Caki2 (cell line): ENCODE measurements at regions not wholly inside any gene's neighbourhood (a gene's known extent, or its start where the extent isn't known, plus 50 kb on each side); places are given as distances from the start of the nearest gene placed in this dataset.
"Not testable (repeated sequence)": the region's sequence is repeated elsewhere in the genome, so short reads cannot be mapped to it uniquely, and the experiment has no call there.

ENCODE experiments used
- DNase-seq: peaks from one replicate; pipeline ENCODE4 v3.0.0-alpha.2; 2015; ENCODE audit warnings: low read depth
- in situ Hi-C: cut with HindIII; loops from 2 replicates; pipeline ENCODE4 v1.10.0; 2016; ENCODE audit warnings: low sequenced_read_pairs, low pct_unique_long_range_greater_than_20kb, mixed read lengths

DNA sequence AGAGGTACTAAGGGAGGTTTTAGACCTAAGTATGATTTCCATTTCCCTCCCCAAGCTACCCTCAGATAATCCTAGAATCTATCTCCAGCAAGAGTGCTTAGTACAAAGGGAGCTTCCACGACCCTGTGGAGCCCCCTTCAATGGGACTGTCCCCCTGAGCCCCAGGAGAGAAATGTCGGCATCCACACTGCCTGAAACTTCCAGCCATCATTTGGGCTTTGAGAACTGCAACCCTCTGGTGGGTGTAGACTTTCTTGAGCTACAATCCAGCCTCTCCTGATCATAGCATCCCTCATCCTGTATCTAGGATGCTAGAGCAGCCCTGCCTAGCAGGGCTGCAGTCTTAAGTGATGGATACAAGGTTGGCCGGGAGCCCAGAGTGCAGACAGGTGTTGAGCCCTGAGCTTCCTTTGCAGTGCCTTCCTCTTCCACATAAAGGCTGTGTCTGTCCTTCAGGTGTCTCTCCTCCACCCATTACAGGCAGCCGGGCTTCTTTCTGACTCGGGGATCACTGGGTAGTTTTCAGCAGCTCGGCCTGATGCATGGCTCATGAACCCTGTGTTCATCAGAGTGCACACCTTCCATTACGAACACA, 424.5 kb downstream of the PREX1 start:
- in situ Hi-C loops = no loop called here
- DNase-seq = no peak

DNA sequence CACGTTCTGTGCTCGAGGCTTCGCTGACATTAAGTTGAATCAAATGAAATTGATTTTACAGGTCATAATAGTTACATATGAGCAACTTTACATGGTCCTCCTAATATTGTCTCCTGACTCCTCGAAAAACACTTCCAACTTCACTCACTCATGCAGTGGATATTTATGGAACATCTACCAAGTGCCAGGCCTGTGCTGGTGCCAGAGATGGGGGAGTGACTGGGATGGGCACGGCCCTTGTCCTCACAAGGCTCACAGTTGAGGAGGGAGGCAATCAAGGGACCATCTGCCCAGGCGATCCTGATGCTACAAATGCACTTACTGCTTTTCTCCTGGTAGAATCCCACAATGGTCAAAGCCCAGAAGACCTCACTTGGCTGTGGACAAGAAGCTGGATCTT, 426.4 kb downstream of the PREX1 start:
- in situ Hi-C loops = no loop called here
- no peak for DNase-seq

- in situ Hi-C loops = no loop called here
- no peak for DNase-seq
Measured at GRCh38 chr20:48400009-48400408, 427.8 kb downstream of the PREX1 start.

DNA sequence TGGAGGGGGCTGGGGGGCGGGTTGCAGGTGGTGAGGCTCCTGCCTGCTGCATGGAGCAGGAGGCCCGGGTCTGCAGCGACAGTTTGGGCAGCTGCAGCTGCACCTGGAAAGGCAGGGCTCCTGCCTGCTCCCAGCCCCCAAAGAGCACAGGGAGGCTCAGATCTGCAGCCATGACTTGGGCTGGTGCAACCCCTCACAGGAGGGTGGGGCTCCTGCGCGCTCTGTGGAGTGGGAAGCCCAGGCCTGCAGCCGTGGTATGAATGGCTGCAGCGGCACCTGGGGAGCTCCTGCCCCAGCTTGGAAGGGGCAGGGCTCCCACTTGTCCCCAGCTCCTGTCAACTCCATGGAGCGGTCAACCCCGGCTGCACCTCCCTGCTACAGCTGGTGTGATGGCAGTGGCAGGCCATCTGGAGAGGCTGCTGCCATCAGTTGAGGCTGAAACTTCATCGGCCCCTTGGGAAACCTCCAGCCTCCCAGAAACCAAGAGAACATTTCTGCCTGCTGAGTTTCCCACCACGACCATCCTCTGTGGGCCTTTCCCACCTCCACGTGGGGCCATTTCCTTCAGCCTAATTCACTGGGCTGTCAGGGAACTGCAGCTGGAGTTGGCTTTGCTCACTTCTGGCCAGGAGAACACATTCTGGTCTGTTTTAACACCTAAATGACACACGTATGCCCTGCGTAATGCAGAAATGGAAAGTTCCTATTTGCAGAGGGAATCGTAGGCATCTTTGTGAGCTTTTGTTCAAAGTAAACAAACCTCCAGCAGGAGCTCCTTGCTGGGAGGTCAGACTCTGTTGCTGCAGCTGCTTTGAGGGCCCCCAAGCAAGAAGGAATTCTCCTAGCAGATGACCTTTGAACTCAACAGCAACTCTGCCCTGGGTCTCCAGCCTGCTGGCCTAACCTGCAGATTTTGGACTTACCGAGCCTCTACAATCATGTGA, 429.0 kb downstream of the PREX1 start:
- in situ Hi-C loops = no loop called here
- DNase-seq = no peak

GRCh38 chr20:48396981-48397861, 430.6 kb downstream of the PREX1 start:
- DNase-seq, in situ Hi-C loops: not testable (repeated sequence)

DNA sequence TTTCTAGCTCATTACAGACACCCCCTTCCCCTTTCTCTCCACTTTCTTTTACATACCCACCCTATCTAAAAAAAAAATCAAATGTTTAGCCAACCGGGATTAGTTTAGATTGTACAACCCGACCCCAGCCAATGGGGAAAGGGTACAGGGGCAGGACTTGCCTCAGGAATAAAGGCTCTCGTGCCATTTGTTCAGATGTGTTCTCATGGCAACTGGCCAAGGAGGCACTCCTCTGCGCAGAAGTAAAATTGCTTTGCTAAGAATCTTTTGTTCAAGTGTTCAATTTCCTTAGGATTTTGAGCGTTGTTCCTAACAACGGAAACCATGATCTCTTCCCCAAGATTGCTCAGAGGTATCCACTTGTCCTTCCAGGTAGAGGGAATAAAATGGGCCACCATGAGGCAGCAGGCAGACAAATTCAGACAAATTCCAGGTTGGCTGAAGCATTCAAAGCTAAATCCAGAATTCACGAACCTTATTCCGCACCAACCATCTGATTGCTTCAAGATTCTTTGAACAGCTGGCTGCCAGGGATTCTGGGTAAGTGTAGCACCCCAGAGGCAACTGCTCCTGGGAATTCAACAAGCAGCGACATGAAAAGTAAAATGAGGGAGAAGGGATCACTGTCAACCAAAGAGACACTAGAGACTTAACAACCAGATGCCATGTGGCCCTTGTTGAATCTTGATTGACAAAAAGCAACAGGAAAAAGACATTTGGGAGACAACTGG, 431.8 kb downstream of the PREX1 start:
- in situ Hi-C loops = no loop called here

DNA sequence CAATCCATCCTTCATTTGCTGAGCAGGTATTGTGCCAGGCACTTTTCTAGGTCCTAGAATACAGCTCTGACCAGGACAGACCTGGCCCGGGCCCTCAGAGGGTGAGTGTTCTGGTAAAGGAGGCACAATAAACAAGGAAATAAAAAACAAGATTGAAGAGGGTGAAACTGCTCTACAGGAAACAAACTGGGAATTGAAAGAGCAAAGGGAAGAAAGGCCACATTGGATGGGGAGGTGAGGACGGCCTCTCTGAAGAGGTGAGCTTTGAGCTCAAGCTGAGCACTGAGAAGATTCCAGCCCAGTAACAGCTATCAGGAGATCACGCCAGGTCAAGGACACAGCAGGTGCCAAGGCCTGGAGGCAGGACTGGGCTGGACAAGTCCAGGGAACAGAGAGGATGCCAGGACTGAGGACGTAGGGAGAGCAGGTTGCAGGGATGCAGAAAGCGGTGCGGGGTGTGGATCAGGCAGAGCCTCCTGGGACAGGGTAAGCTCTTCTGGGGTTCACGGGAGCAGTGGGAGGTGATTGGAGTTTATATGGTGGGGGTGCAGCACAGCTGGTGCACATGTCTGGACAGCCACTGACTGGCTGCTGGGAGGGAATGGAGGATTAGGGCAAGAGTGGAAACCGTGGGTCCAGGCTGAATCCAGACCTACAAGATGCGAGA, 433.3 kb downstream of the PREX1 start:
- DNase-seq = no peak
- in situ Hi-C loops = no loop called here

More for the DNA sequence above, 431.8 kb downstream of the PREX1 start:
- no peak for DNase-seq

GRCh38 chr20:48393737-48394314, 434.0 kb downstream of the PREX1 start:
- in situ Hi-C loops = no loop called here
- DNase-seq = no peak

- in situ Hi-C loops = no loop called here
Measured at GRCh38 chr20:48393311-48393685, 434.5 kb downstream of the PREX1 start.

DNA sequence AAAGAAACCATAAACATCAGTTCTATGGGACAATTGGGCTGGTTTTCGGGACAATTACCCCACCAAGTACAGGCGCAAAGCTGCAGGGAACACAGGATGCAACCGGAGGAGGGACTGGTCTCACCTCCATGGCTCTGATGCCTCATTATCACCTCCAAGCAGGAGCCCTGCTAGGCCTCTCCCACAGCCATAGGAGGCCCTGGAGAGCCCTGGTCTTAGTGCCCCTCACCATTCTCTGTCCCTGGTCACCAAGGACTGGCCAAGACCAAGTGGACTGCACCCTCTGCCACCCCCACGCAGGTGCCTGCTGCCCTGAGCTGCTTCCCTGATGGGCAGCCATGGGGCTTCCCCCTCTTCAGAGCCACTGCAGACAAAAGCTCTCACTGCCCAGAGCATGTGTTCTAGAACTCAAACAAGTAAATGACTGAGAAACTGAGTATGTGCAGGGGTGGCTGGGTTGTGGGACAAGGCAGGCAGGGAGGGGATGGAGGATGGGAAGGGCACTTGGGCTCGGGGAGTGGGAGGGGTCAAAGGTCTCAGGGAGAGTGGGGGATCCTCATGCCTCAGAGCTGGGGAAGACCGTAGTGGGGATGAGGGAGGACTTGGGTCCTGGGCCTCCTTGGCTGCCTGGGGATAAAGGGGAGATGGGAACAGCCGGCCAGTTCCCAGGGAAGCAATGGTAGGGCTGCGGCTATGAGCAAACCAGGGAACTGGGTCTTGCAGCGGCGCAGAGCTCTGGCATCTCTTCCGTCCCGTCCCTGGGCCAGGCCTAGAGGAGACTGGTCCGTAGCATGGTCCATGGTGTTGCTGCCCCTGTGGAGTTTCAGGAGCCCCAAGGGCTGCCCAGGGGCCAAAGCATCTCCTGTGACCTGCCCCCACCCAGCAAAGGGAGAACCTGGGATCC, 435.1 kb downstream of the PREX1 start:
- in situ Hi-C loops = no loop called here
- no peak for DNase-seq

More at GRCh38 chr20:48393311-48393685, 434.5 kb downstream of the PREX1 start:
- DNase-seq = no peak

DNA sequence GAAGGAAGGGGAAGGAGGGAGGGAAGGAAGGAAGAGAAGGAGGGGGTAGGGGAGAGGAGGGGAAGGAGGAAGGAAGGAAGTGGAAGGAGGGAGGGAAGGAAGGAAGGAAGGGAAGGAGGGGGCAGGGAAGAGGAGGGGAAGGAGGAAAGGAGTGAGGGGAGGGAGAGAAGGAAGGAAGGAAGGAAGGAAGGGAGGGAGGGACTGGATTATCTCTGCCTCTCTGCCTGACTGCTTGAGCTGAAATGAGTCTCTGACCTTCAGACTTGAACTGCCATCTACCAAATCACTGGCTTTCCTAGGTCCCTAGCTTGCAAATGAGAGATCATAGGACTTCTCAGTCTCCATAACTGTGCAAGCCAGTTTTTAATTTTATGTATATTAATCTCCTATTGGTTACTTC, 436.8 kb downstream of the PREX1 start:
- in situ Hi-C loops = no loop called here
- no peak for DNase-seq

- in situ Hi-C loops = no loop called here
Measured at GRCh38 chr20:48387675-48388074, 440.1 kb downstream of the PREX1 start.

DNA sequence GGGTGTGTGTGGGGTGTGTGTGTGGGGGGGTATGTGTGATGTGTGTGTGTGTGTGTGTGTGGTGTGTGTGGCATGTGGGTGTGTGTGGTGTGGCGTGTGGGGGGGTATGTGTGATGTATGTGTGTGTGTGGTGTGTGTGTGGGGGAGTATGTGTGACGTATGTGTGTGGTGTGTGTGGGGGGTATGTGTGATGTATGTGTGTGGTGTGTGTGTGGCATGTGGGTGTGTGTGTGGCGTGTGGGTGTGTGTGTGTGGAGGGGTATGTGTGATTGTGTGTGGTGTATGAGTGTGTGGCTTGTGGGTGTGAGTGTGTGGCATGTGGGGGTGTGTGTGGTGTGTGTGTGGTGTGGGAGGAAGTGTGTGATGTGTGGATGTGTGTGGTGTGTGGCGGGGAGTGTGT, 442.3 kb downstream of the PREX1 start:
- in situ Hi-C loops = no loop called here
- no peak for DNase-seq

More at GRCh38 chr20:48387675-48388074, 440.1 kb downstream of the PREX1 start:
- no peak for DNase-seq

DNA sequence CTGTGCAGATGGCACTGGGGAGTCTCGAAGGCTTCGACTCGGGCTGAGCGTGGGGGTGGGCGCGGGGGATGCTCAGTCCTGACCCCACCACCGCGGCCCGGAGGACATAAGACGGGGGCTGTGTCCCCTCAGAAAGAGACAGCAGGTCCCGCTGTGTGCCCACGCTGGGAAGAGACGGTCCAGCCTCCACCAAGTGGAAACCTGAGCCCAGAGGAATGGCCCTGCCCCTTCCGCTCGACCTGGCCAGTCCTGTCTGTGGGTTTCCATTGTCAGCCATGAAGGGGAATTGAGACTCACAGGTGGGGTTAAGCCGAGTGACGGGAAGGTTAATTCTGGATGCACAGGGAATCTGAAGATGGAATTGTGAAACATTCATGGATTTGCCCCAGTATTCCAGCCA, 442.7 kb downstream of the PREX1 start:
- DNase-seq = no peak
- in situ Hi-C loops = no loop called here

- peak; percentile 19 for DNase-seq
- in situ Hi-C loops = no loop called here
Measured at GRCh38 chr20:48384147-48384818, 443.5 kb downstream of the PREX1 start.

- DNase-seq = no peak
- in situ Hi-C loops = no loop called here
Measured at GRCh38 chr20:48383252-48383651, 444.5 kb downstream of the PREX1 start.
